ENCODE measurements at regions not wholly inside any gene's neighbourhood (a gene's known extent, or its start where the extent isn't known, plus 50 kb on each side); places are given as distances from the start of the nearest gene placed in this dataset.

- ChIA-PET POLR2A (no interaction called here), CTCF (interaction anchor here (1.4 kb wide), 1 partner anchor 10 kb away, joined by 4 read pairs; no protein-coding TSS in a partner anchor)
- no peak for DNase-seq (ENCODE audit: low read depth, low spot score)
- H3K4me3 ChIP-seq (ENCODE audit: low read depth, low read length): no peak overlapping the region
- TF ChIP-seq CTCF (IDR thresholded peaks at IDR 0.05; ENCODE audit: insufficient read depth, low read length, missing control alignments): no peak
Observed at GRCh38 chr3:170790647-170791046, 79.3 kb downstream of the RPL22L1 start.

- POLR2A ChIA-PET: no interaction called here
- DNase-seq (ENCODE audit: low read depth, low spot score): no peak
- no peak for TF ChIP-seq CTCF (IDR thresholded peaks at IDR 0.05; ENCODE audit: insufficient read depth, low read length, missing control alignments)
- H3K4me3 ChIP-seq (ENCODE audit: low read depth, low read length): no peak overlapping the region
- CTCF ChIA-PET: interaction anchor here (1.3 kb wide), 1 partner anchor 23 kb away, joined by 3 read pairs; no protein-coding TSS in a partner anchor
Observed at GRCh38 chr3:170787464-170787863, 82.5 kb downstream of the RPL22L1 start.

GRCh38 chr3:170785454-170785853 is 84.5 kb downstream of the RPL22L1 start:
- CTCF ChIA-PET: interaction anchor here (1.7 kb wide), 1 partner anchor 372 kb away, joined by 4 read pairs; no protein-coding TSS in a partner anchor
- POLR2A ChIA-PET: no interaction called here

GRCh38 chr3:170784406-170784805 is 85.6 kb downstream of the RPL22L1 start:
- DNase-seq (ENCODE audit: low read depth, low spot score): no peak
- no peak for TF ChIP-seq CTCF (IDR thresholded peaks at IDR 0.05; ENCODE audit: insufficient read depth, low read length, missing control alignments)
- CTCF ChIA-PET: interaction anchor here (1.2 to 1.7 kb wide), 2 partner anchors 15 to 371 kb away, joined by 4 read pairs; no protein-coding TSS in a partner anchor
- H3K4me3 ChIP-seq (ENCODE audit: low read depth, low read length): no peak overlapping the region
- POLR2A ChIA-PET: no interaction called here

More at GRCh38 chr3:170785454-170785853, 84.5 kb downstream of the RPL22L1 start:
- DNase-seq (ENCODE audit: low read depth, low spot score): no peak
- no peak for TF ChIP-seq CTCF (IDR thresholded peaks at IDR 0.05; ENCODE audit: insufficient read depth, low read length, missing control alignments)
- no peak overlapping the region for H3K4me3 ChIP-seq (ENCODE audit: low read depth, low read length)

GRCh38 chr3:170780955-170781354 is 89.0 kb downstream of the RPL22L1 start:
- POLR2A ChIA-PET: no interaction called here
- DNase-seq (ENCODE audit: low read depth, low spot score): no peak
- TF ChIP-seq CTCF (IDR thresholded peaks at IDR 0.05; ENCODE audit: insufficient read depth, low read length, missing control alignments): no peak
- CTCF ChIA-PET: interaction anchor here (1.0 to 1.8 kb wide), 4 partner anchors 10 to 30 kb away, joined by 3 to 4 read pairs (median 4); no protein-coding TSS in a partner anchor
- H3K4me3 ChIP-seq (ENCODE audit: low read depth, low read length): no peak overlapping the region

- ChIA-PET CTCF (interaction anchor here (1.0 to 1.8 kb wide), 5 partner anchors 9 to 367 kb away, joined by 3 to 4 read pairs (median 4); no protein-coding TSS in a partner anchor), POLR2A (no interaction called here)
- no peak for TF ChIP-seq CTCF (IDR thresholded peaks at IDR 0.05; ENCODE audit: insufficient read depth, low read length, missing control alignments)
- no peak for DNase-seq (ENCODE audit: low read depth, low spot score)
- no peak overlapping the region for H3K4me3 ChIP-seq (ENCODE audit: low read depth, low read length)
Observed at GRCh38 chr3:170780471-170780870, 89.5 kb downstream of the RPL22L1 start.
